ENCODE measurements at regions not wholly inside any gene's neighbourhood (a gene's known extent, or its start where the extent isn't known, plus 50 kb on each side); places are given as distances from the start of the nearest gene placed in this dataset.

GRCh38 chr3:117160176-117160575 is 450.6 kb downstream of the TUSC7 start:
- Histone ChIP-seq H3K4me3 (no peak overlapping the region), H3K4me1 (no peaks in the 10 kb centered on the region), H3K27me3 (no peaks in the 10 kb centered on the region), H3K9me3 (no peaks in the 10 kb centered on the region), H3K27ac (no peak overlapping the region), H3K36me3 (no peaks in the 10 kb centered on the region)
- intact Hi-C loops (cut with DNase I): no loop called here
- DNase-seq: no peak
- 58 to 61% methylated on average over 3 of the region's 3 CpGs for WGBS, 2 donors
- TF ChIP-seq POLR2A (IDR thresholded peaks at IDR 0.05): no peak
- TF ChIP-seq CTCF (IDR thresholded peaks at IDR 0.05): no peak

- Histone ChIP-seq H3K27ac (no peak overlapping the region), H3K4me3 (no peak overlapping the region), H3K9me3 (no peaks in the 10 kb centered on the region), H3K4me1 (no peaks in the 10 kb centered on the region), H3K27me3 (no peaks in the 10 kb centered on the region), H3K36me3 (no peaks in the 10 kb centered on the region)
- 29 to 88% methylated on average over 1 of the region's 1 CpG for WGBS, 2 donors
- DNase-seq: no peak
- TF ChIP-seq CTCF (IDR thresholded peaks at IDR 0.05) (no peak), POLR2A (IDR thresholded peaks at IDR 0.05) (no peak)
- intact Hi-C loops (cut with DNase I): no loop called here
These were observed 452.2 kb downstream of the TUSC7 start for GRCh38 chr3:117161816-117162215.

GRCh38 chr3:117165176-117165575 is 455.6 kb downstream of the TUSC7 start:
- no peak for DNase-seq
- WGBS, 2 donors: 83% methylated on average over 2 of the region's 2 CpGs
- Histone ChIP-seq H3K9me3 (no peaks in the 10 kb centered on the region), H3K36me3 (no peaks in the 10 kb centered on the region), H3K27me3 (no peaks in the 10 kb centered on the region), H3K27ac (no peak overlapping the region), H3K4me1 (no peaks in the 10 kb centered on the region), H3K4me3 (no peak overlapping the region)
- intact Hi-C loops (cut with DNase I): no loop called here
- no peak for TF ChIP-seq CTCF (IDR thresholded peaks at IDR 0.05)
- TF ChIP-seq POLR2A (IDR thresholded peaks at IDR 0.05): no peak

- intact Hi-C loops (cut with DNase I): no loop called here
- Histone ChIP-seq H3K9me3 (no peaks in the 10 kb centered on the region), H3K4me1 (no peaks in the 10 kb centered on the region), H3K27me3 (no peaks in the 10 kb centered on the region), H3K27ac (no peak overlapping the region), H3K4me3 (no peak overlapping the region), H3K36me3 (no peaks in the 10 kb centered on the region)
- DNase-seq: no peak
- no peak for TF ChIP-seq CTCF (IDR thresholded peaks at IDR 0.05)
- no peak for TF ChIP-seq POLR2A (IDR thresholded peaks at IDR 0.05)
- 27 to 48% methylated on average over 5 of the region's 5 CpGs for WGBS, 2 donors
These were observed 456.0 kb downstream of the TUSC7 start for GRCh38 chr3:117165601-117166051.

- Histone ChIP-seq H3K27ac (no peak overlapping the region), H3K4me3 (no peak overlapping the region), H3K4me1 (no peaks in the 10 kb centered on the region), H3K27me3 (no peaks in the 10 kb centered on the region), H3K36me3 (no peaks in the 10 kb centered on the region), H3K9me3 (no peaks in the 10 kb centered on the region)
- TF ChIP-seq POLR2A (IDR thresholded peaks at IDR 0.05): no peak
- no peak for TF ChIP-seq CTCF (IDR thresholded peaks at IDR 0.05)
- intact Hi-C loops (cut with DNase I): no loop called here
- WGBS, 2 donors: 29 to 38% methylated on average over 4 of the region's 4 CpGs
- DNase-seq: no peak
These were observed 459.3 kb downstream of the TUSC7 start for GRCh38 chr3:117168896-117169295.
